ENCODE measurements at regions not wholly inside any gene's neighbourhood (a gene's known extent, or its start where the extent isn't known, plus 50 kb on each side); places are given as distances from the start of the nearest gene placed in this dataset.
"Not testable (repeated sequence)": the region's sequence is repeated elsewhere in the genome, so short reads cannot be mapped to it uniquely, and the experiment has no call there.

DNA sequence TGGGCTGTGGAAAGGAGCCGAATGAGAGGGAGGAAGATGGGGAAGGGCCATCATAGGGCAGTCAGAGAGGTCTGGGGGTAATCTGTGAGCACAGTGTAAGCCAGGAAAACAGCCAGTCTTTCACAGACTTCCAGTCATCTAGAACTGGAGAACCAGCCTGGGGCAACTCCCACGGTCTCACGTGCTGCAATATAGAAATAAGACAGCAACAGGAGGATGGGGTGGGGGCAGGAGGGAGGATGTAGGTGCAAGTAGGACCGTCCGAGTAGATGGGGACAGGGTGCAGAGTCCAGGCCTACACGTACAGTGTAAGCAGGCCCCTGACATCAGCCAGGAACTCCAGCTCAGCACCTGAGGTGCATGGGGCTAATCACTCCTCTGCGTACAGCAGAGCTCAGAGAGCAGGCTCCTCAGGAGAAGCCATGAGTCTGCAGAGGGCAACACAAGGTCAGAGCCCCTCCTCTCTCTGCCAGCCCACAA lies 58.2 kb upstream of the TNFAIP3 start:
- Histone ChIP-seq H3K27ac (no peak overlapping the region), H3K9me3 (no peaks in the 10 kb centered on the region), H3K4me3 (no peak overlapping the region), H3K4me1 (peaks cover 23% of the 10 kb centered on the region), H3K27me3 (no peaks in the 10 kb centered on the region), H3K36me3 (no peaks in the 10 kb centered on the region)
- intact Hi-C loops (cut with DNase I), result no loop called here
- DNase-seq (ENCODE audit: extremely low spot score in 2 of 2), result no peak
- TF ChIP-seq CTCF (IDR thresholded peaks at IDR 0.05) (no peak), POLR2A (IDR thresholded peaks at IDR 0.05) (no peak), POLR2AphosphoS5 (IDR thresholded peaks at IDR 0.05; ENCODE audit: insufficient read depth in 1 of 2, low read depth in 1 of 2) (no peak)

GRCh38 chr6:137809895-137810553 lies 57.0 kb upstream of the TNFAIP3 start:
- H3K27ac ChIP-seq; H3K36me3 ChIP-seq; H3K4me3 ChIP-seq; intact Hi-C loops (cut with DNase I); H3K27me3 ChIP-seq; H3K9me3 ChIP-seq; DNase-seq (ENCODE audit: extremely low spot score in 2 of 2): not testable (repeated sequence)
- peaks cover 23% of the 10 kb centered on the region for H3K4me1 ChIP-seq

GRCh38 chr6:137810554-137811120 lies 56.4 kb upstream of the TNFAIP3 start:
- Histone ChIP-seq H3K9me3 (no peaks in the 10 kb centered on the region), H3K27me3 (no peaks in the 10 kb centered on the region), H3K27ac (no peak overlapping the region), H3K4me3 (no peak overlapping the region), H3K4me1 (peaks cover 23% of the 10 kb centered on the region), H3K36me3 (no peaks in the 10 kb centered on the region)
- intact Hi-C loops (cut with DNase I), result no loop called here
- no peak for DNase-seq (ENCODE audit: extremely low spot score in 2 of 2)
- TF ChIP-seq CTCF (IDR thresholded peaks at IDR 0.05) (no peak), POLR2AphosphoS5 (IDR thresholded peaks at IDR 0.05; ENCODE audit: insufficient read depth in 1 of 2, low read depth in 1 of 2) (no peak), POLR2A (IDR thresholded peaks at IDR 0.05) (no peak)

DNA sequence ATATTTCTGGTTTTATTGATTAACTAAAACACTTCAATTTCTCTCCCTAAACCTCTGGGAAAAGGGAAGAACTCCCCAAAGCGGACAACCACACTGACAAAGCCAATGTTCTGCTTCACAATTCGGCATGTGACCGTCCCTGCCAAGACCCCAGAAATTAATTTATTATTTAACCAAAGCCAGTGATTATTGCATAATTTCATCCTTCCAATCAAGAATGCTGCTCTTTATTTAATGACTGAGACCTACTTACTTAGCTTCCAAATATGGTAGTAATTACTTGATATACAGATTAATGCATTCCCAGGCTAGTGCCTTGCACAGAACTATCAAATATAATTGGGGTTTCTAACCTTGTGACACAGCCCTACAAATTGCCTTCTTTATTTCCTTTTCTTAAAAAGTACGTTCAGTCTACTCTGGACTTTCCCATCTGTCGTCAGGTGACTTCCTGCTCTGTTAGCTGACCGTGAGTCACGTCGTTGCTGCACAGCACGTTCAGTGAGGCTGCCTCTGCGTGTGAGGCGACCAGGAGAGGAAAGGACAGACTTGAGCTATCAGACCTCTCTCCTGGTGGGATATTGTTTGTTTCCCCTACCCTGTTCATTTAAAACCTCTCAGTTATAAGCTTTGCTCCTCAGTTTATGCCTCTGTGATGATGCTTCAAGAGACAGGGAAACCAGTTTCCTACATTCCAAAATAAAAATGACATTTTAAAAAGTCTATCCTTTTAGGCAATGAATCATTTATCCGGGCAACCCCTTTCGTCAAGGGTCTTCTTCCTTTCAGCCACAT lies 55.7 kb upstream of the TNFAIP3 start:
- no peaks in the 10 kb centered on the region for H3K9me3 ChIP-seq

More for the DNA sequence above, 55.7 kb upstream of the TNFAIP3 start:
- TF ChIP-seq POLR2AphosphoS5 (IDR thresholded peaks at IDR 0.05; ENCODE audit: insufficient read depth in 1 of 2, low read depth in 1 of 2) (peak in 1 of 2 donors; percentile 93), POLR2A (IDR thresholded peaks at IDR 0.05) (no peak), CTCF (IDR thresholded peaks at IDR 0.05) (no peak)
- Histone ChIP-seq H3K27me3 (no peaks in the 10 kb centered on the region), H3K36me3 (no peaks in the 10 kb centered on the region), H3K27ac (peak overlapping the region; percentile 45), H3K4me1 (peaks cover 23% of the 10 kb centered on the region), H3K4me3 (no peak overlapping the region)
- no peak for DNase-seq (ENCODE audit: extremely low spot score in 2 of 2)
- intact Hi-C loops (cut with DNase I), result no loop called here

Measured in vagina (tissue), 2 donors.